H1 (cell line): ENCODE measurements at regions not wholly inside any gene's neighbourhood (a gene's known extent, or its start where the extent isn't known, plus 50 kb on each side); places are given as distances from the start of the nearest gene placed in this dataset.

Source experiments
- CTCF ChIA-PET: fragments of 300-600 bp; sonication (Branson Sonifier 250); formaldehyde crosslinking; loops from one replicate; lab custom pipeline; 2021; ENCODE audit not compliant: partially characterized antibody; lab: Charles Lee
- POLR2A ChIA-PET: fragments of 300-600 bp; sonication (Branson Sonifier 250); formaldehyde crosslinking; loops from one replicate; lab custom pipeline; 2021; ENCODE audit warnings: inconsistent platforms; ENCODE audit not compliant: partially characterized antibody; lab: Charles Lee
- DNase-seq, 2 experiments: peaks; one replicate each; pipeline versions ENCODE4 v3.0.0 to v3.0.0-alpha.2; 2010 to 2022; ENCODE audit warnings: low spot score in 2 of 2, low read depth in 1 of 2, mixed read lengths in 1 of 2
- FAIRE-seq: peaks from 2 replicates; lab custom pipeline; 2011; peaks lifted over from hg19 to GRCh38; lab: Jason Lieb, UNC
- H2AFZ ChIP-seq: 2 replicates; pipeline ENCODE4 v1.8.1; 2012; ENCODE audit warnings: low read length, inconsistent platforms
- H2AK5ac ChIP-seq: 2 replicates; pipeline ENCODE4 v1.6.1; 2013; ENCODE audit warnings: low read depth, low read length
- H2BK120ac ChIP-seq: replicated peaks from 2 replicates; pipeline ENCODE3; 2013; ENCODE audit warnings: low read depth, low read length, inconsistent platforms
- H2BK12ac ChIP-seq: 2 replicates; pipeline ENCODE4 v1.6.1; 2013; ENCODE audit warnings: low read depth, low read length
- H2BK15ac ChIP-seq: 2 replicates; pipeline ENCODE4 v1.6.1; 2013; ENCODE audit warnings: low read length
- H2BK20ac ChIP-seq: 2 replicates; pipeline ENCODE4 v1.6.1; 2013; ENCODE audit warnings: low read length
- H2BK5ac ChIP-seq: 2 replicates; pipeline ENCODE4 v1.6.1; 2013; ENCODE audit warnings: low read depth, low read length
- H3K14ac ChIP-seq: 2 replicates; pipeline ENCODE4 v1.6.1; 2013; ENCODE audit warnings: inconsistent platforms; ENCODE audit not compliant: insufficient read length
- H3K18ac ChIP-seq: 2 replicates; pipeline ENCODE4 v1.6.1; 2013; ENCODE audit warnings: low read length; ENCODE audit errors: extremely low read depth
- H3K23ac ChIP-seq: 2 replicates; pipeline ENCODE4 v1.6.1; 2013; ENCODE audit warnings: inconsistent platforms; ENCODE audit not compliant: insufficient read length
- H3K23me2 ChIP-seq: 2 replicates; pipeline ENCODE4 v1.6.1; 2013; ENCODE audit warnings: low read depth, low read length
- H3K27ac ChIP-seq: 2 replicates; pipeline ENCODE4 v1.6.1; 2011; ENCODE audit warnings: low read depth, low read length, inconsistent platforms
- H3K27me3 ChIP-seq, 4 experiments: replicated peaks in 1 of 4; 1 replicate in 1 of 4; 2 replicates in 3 of 4; pipeline versions ENCODE4 v1.6.1 to v1.8.1; 2011 to 2013; ENCODE audit warnings: low read length in 3 of 4, mild to moderate bottlenecking in 3 of 4, inconsistent platforms in 2 of 4, mixed read lengths in 2 of 4, moderate library complexity in 1 of 4; ENCODE audit not compliant: control insufficient read depth in 3 of 4, insufficient read depth in 3 of 4; ENCODE audit errors: extremely low read depth in 1 of 4
- H3K36me3 ChIP-seq, 4 experiments: 2 replicates each; pipeline versions ENCODE4 v1.6.1 to v1.8.1; 2011 to 2013; ENCODE audit warnings: mild to moderate bottlenecking in 4 of 4, low read length in 3 of 4, moderate library complexity in 2 of 4, control low read depth in 1 of 4, inconsistent platforms in 1 of 4; ENCODE audit not compliant: insufficient read depth in 4 of 4, control insufficient read depth in 2 of 4
- H3K4ac ChIP-seq: replicated peaks from 2 replicates; pipeline ENCODE3; 2013; ENCODE audit warnings: low read length, low read depth, mixed read lengths, inconsistent platforms; ENCODE audit not compliant: insufficient read length
- H3K4me1 ChIP-seq, 4 experiments: replicated peaks in 1 of 4; 1 replicate in 1 of 4; 2 replicates in 3 of 4; pipeline versions ENCODE4 v1.6.1 to v1.8.1; 2011 to 2013; ENCODE audit warnings: low read length in 3 of 4, inconsistent platforms in 2 of 4, mixed read lengths in 1 of 4; ENCODE audit not compliant: insufficient read depth in 4 of 4, control insufficient read depth in 3 of 4
- H3K4me2 ChIP-seq, 2 experiments: 2 replicates each; pipeline versions ENCODE4 v1.6.1 to v1.8.1; 2011 to 2013; ENCODE audit warnings: low read depth in 2 of 2, low read length in 2 of 2, control low read depth in 1 of 2, inconsistent platforms in 1 of 2, mild to moderate bottlenecking in 1 of 2; ENCODE audit not compliant: insufficient read depth in 1 of 2
- H3K4me3 ChIP-seq, 4 experiments: fragments of 200-600, 300-600 bp in 1 of 4; sonication (generic), shearing (Covaris generic), sonication (Bioruptor Twin) in 1 of 4; 2 replicates each; pipeline versions ENCODE4 v1.5.1 to v1.8.1; 2011 to 2016; ENCODE audit warnings: low read length in 4 of 4, low read depth in 3 of 4, control low read depth in 2 of 4, inconsistent platforms in 2 of 4, mild to moderate bottlenecking in 2 of 4, mixed read lengths in 1 of 4, moderate library complexity in 1 of 4; ENCODE audit not compliant: insufficient read depth in 2 of 4; ENCODE audit errors: extremely low read depth in 1 of 4
- H3K56ac ChIP-seq: replicated peaks from 2 replicates; pipeline ENCODE3; 2013; ENCODE audit warnings: low read depth, mild to moderate bottlenecking, mixed read lengths, low read length, inconsistent platforms; ENCODE audit not compliant: insufficient read length
- H3K79me1 ChIP-seq: 2 replicates; pipeline ENCODE4 v1.6.1; 2013; ENCODE audit warnings: low read depth, low read length, control low read depth
- H3K79me2 ChIP-seq, 2 experiments: 2 replicates each; pipeline versions ENCODE4 v1.6.1 to v1.8.1; 2012 to 2013; ENCODE audit warnings: low read length in 2 of 2, mild to moderate bottlenecking in 2 of 2, inconsistent platforms in 1 of 2; ENCODE audit not compliant: insufficient read depth in 2 of 2, control insufficient read depth in 1 of 2
- H3K9ac ChIP-seq, 4 experiments: replicated peaks in 1 of 4; 1 replicate in 1 of 4; 2 replicates in 3 of 4; pipeline versions ENCODE4 v1.6.1 to v1.8.1; 2011 to 2013; ENCODE audit warnings: low read depth in 3 of 4, low read length in 3 of 4, control low read depth in 2 of 4, mild to moderate bottlenecking in 2 of 4, moderate library complexity in 2 of 4, inconsistent platforms in 1 of 4; ENCODE audit errors: extremely low read depth in 1 of 4
- H3K9me3 ChIP-seq, 2 experiments: 2 replicates each; pipeline versions ENCODE4 v1.6.1 to v1.8.1; 2012 to 2013; ENCODE audit warnings: mild to moderate bottlenecking in 2 of 2, moderate library complexity in 2 of 2, control low read depth in 1 of 2, inconsistent platforms in 1 of 2, low read depth in 1 of 2, low read length in 1 of 2, mixed read lengths in 1 of 2; ENCODE audit not compliant: insufficient read depth in 2 of 2
- H4K20me1 ChIP-seq, 2 experiments: replicated peaks in 1 of 2; 2 replicates each; pipeline versions ENCODE3 to v1.8.1; 2011 to 2013; ENCODE audit warnings: inconsistent platforms in 2 of 2, low read length in 2 of 2, mild to moderate bottlenecking in 1 of 2; ENCODE audit not compliant: insufficient read depth in 2 of 2, control insufficient read depth in 1 of 2
- H4K5ac ChIP-seq: 2 replicates; pipeline ENCODE4 v1.6.1; 2013; ENCODE audit warnings: low read length, low read depth, mixed read lengths, inconsistent platforms; ENCODE audit not compliant: insufficient read length
- H4K8ac ChIP-seq: 2 replicates; pipeline ENCODE4 v1.8.0; 2013; ENCODE audit warnings: mild to moderate bottlenecking, moderate library complexity, low read length, inconsistent platforms; ENCODE audit not compliant: insufficient read depth; ENCODE audit errors: extremely low read depth
- H4K91ac ChIP-seq: replicated peaks from 2 replicates; pipeline ENCODE3; 2013; ENCODE audit warnings: low read length, mixed read lengths, inconsistent platforms; ENCODE audit not compliant: insufficient read length
- CBX5 ChIP-seq: fragments of 300-800, 300-1000 bp; sonication (generic); IDR thresholded peaks from 2 replicates; pipeline ENCODE4 v1.7.1; 2016; ENCODE audit warnings: antibody characterized with exemption, low read length, low read depth
- CHD1 ChIP-seq: IDR thresholded peaks from 2 replicates; pipeline ENCODE4 v1.6.1; 2012; ENCODE audit warnings: low read depth, low read length, improper control_type of control experiment
- FOSL1 ChIP-seq: IDR thresholded peaks from 2 replicates; pipeline ENCODE4 v1.6.1; 2011; ENCODE audit warnings: mild to moderate bottlenecking, low read depth, low read length, moderate library complexity; ENCODE audit not compliant: insufficient read depth
- MAFK ChIP-seq: IDR thresholded peaks from 2 replicates; pipeline ENCODE4 v1.6.1; 2012; ENCODE audit warnings: low read depth, mild to moderate bottlenecking, improper control_type of control experiment, low read length
- RXRA ChIP-seq: IDR thresholded peaks from 2 replicates; pipeline ENCODE4 v1.6.1; 2011; ENCODE audit warnings: low read depth, mild to moderate bottlenecking, low read length, moderate library complexity; ENCODE audit not compliant: insufficient read depth
- WGBS, 2 experiments: shearing (Covaris generic) in 1 of 2; methylation state at CpG; one replicate each; pipeline versions ENCODE4 v1.1.6 to v1.1.7; 2013 to 2015; ENCODE audit warnings: low lambda C conversion rate in 2 of 2, mixed read lengths in 2 of 2, inconsistent platforms in 1 of 2, low coverage in 1 of 2, missing lambda C conversion rate in 1 of 2; ENCODE audit not compliant: insufficient replicate concordance in 2 of 2, insufficient coverage in 1 of 2, insufficient read length in 1 of 2; ENCODE audit errors: extremely low coverage in 1 of 2, missing lambda C conversion rate in 1 of 2; 5-methylcytosine and 5-hydroxymethylcytosine counted together

DNA sequence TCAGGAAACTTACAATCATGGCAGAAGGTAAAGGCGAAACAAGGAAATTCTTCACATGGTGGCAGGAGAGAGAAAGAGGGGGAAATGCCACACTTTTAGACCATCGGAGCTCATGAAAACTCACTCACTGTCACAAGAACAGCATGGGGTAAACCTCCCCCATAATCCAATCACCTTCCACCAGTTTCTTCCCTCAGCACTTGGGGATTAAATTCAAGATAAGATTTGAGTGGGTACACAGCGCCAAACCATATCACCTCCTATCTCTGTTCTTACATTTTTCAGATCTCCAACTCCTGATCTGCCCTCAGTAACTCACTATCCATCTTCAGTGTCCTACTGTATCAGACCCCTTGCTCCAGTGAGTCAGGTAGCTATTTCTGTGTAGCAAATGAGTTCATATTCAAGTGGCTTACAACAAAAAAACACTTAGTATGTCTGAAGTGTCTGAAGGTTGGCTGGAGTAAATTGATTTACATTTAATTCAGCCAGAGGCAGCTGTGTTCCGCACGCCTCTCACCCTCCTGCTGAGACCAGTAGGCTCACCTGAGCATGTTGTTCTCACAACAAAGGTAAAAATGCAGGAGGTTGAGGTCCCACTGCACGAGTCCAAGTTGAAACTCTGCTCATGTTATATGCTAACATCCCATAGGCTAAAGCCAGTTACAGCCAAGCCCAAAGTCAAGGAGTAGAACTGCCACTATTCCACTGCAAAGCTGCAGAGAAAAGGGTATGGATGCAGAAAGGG, 180.7 kb upstream of the LMCD1 start:
- Histone ChIP-seq H3K79me1 (no peaks in the 10 kb centered on the region), H3K4me1 (peaks cover 6 to 14% (median 10%) of the 10 kb centered on the region in 4 experiments; a peak in 6 of 7 replicates), H4K8ac (no peak overlapping the region), H3K14ac (no peak overlapping the region), H4K5ac (no peak overlapping the region), H3K9ac (0 out of 7 replicates have a peak overlapping the region, but pooled peaks of 1 of the 4 experiments have one; percentile 4), H4K20me1 (no peaks in the 10 kb centered on the region), H3K27ac (peak overlapping the region; percentile 17; the same call in 1 of the 2 replicates), H3K36me3 (no peaks in the 10 kb centered on the region), H2BK120ac (peak overlapping the region; percentile 71), H2AFZ (no peak overlapping the region), H3K4me2 (peak overlapping the region; percentile 31 to 55; a peak in 3 of 4 replicates), H4K91ac (no peak overlapping the region), H2BK15ac (peak overlapping the region; percentile 12; the same call in 1 of the 2 replicates), H2BK12ac (peak overlapping the region; percentile 97), H2BK20ac (peak overlapping the region; percentile 94), H3K79me2 (no peaks in the 10 kb centered on the region), H3K4me3 (no peak overlapping the region), H3K9me3 (peaks cover 0 to 2% of the 10 kb centered on the region in 2 experiments; a peak in 1 of 4 replicates), H3K23ac (no peak overlapping the region), H3K4ac (peak overlapping the region; percentile 65), H3K23me2 (no peaks in the 10 kb centered on the region), H3K27me3 (no peaks in the 10 kb centered on the region), H2AK5ac (peak overlapping the region; percentile 54; the same call in 1 of the 2 replicates), H3K56ac (no peak overlapping the region), H3K18ac (peak overlapping the region; percentile 62; the same call in 1 of the 2 replicates), H2BK5ac (peak overlapping the region; percentile 76)
- DNase-seq = no peak
- peak; percentile 62 for FAIRE-seq
- CTCF ChIA-PET = interaction anchor here (0.6 to 3.2 kb wide), 5 partner anchors 19 to 977 kb away, joined by 3 to 8 read pairs (median 5); no protein-coding TSS in a partner anchor
- WGBS, 2 experiments = 66% methylated on average over 6 of the region's 6 CpGs; no CpG with 5 or more reads in 1 of the 2 experiments
- POLR2A ChIA-PET = no interaction called here
- TF ChIP-seq CHD1 (no peak), CBX5 (no peak), FOSL1 (no peak), RXRA (no peak), MAFK (no peak)
